Stimulated activated CD8-positive, alpha-beta memory T cell treated with anti-CD3 and anti-CD28 coated beads, Interleukin-15, amount 100 ng/mL, for 48 hours (primary cell): ENCODE measurements at regions not wholly inside any gene's neighbourhood (a gene's known extent, or its start where the extent isn't known, plus 50 kb on each side); places are given as distances from the start of the nearest gene placed in this dataset.

Source experiments
- DNase-seq, 2 donors: peaks; one replicate each; pipeline ENCODE4 v3.0.0-alpha.2; 2020; ENCODE audit warnings: low read depth in 2 of 2

GRCh38 chr1:5340560-5341130 lies 651.6 kb downstream of the NPHP4 start:
- no peak for DNase-seq

- no peak for DNase-seq
Observed at GRCh38 chr1:5338466-5338865, 653.8 kb downstream of the NPHP4 start.

DNA sequence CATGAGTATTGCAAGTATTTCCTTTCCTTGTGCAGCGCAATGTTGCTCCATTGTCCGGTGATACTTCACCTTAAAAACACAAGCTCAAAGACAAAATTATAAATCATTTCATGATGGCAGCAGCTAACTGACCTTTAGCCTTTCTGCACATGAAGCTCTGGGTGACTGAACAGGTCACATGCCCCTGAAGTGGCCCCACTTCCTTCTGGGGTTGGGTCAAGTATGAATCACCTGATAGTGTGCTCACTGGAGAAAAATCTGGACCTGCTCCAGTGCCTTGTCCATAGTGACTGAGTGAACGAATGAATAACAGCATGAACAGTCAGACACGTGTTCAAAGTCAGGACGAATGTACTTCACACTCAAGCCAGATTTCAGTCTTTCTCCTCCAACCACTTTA lies 658.9 kb downstream of the NPHP4 start:
- DNase-seq, result no peak

DNA sequence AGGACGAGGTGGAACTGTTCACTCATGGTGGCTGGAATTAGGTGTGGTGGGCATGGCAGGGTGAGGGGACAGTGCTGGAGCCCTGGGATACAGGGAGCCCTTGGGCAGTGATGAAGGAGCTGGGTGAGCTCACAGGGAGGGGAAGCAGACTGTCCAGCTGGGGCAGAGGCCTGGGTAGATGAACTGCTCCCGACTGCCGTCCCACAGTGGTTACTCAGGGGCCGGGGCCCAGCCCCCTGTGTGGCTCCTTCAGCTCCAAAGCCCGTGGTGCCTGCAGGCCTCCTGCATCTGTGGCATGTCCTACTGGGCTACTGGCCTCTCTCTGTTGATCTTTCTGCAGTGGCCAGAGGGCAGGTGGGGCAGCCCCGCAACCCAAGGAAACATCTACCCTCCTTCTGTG lies 661.1 kb downstream of the NPHP4 start:
- DNase-seq, result no peak

DNA sequence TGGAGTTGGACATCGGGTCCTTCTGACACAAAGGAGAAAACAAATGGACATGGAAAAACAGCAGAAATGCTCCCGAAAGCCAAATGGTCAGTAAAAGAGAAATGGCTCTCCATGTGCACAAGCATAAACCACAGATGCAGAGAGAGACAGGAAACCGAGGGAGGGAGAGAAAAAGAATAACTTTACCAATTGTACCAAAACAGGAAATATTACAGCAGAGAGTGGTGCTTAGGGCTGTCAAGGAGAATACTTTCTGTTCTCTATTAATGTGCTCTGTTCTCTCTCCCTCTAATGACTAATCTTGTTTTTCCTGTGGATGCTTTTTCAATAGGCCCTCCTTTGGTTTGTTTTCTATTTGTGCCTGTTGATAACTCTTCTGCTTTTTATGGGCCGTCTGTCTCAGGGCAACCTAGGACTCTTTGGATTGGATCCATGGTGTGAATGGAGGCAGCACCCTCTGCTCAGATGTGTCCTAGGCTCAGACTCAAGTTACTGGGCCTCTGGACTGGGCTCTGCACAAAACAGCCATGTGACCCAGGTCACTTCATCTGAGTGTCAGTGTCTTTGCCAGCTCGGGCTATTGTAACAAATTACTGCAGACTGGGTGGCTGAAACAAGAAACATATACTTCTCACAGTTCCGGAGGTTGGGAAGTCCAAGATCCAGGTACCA lies 663.0 kb downstream of the NPHP4 start:
- no peak for DNase-seq

- DNase-seq, result no peak
Observed at GRCh38 chr1:5324883-5325282, 667.3 kb downstream of the NPHP4 start.

- no peak for DNase-seq
Observed at GRCh38 chr1:5318143-5318816, 663.9 kb downstream of the AJAP1 start.

DNA sequence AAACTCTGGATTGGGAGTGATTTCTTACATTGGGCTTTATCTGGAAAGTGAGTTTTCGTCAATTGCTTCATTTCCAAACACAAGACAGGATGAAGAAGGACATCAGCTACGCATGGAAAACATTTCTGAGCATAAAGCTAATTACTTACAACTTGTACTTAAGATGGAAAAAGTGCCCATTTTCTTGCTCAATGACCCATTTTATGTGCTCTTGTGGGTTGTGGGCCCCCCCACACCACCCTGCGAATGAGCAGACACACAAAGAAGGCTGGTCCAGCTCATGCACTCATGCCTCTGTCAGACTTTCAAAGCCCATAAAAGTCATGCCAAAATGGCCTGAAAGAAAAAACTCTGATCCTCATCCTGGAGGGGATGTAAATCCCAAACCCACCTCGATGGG lies 663.0 kb downstream of the AJAP1 start:
- DNase-seq, result no peak

GRCh38 chr1:5312862-5313261 lies 658.5 kb downstream of the AJAP1 start:
- DNase-seq, result no peak

DNA sequence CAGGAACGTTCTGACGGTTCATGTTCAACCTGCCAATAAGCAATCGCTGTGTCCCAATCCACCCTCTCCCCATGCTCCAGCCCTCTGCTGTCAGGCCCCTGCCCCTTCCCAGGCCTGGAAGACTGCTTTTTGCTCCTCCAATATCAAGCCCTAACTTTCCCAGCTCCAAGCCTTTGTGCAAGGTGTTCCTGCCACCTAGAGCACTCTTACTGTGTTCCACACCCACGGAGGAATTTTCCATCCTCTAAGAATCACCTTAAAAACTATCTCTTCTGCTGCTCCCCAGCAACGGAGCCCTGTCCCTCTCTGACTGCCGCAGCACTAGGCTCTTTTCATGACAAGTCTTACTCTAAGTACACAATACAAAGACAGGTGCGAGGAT lies 657.9 kb downstream of the AJAP1 start:
- DNase-seq, result no peak

DNA sequence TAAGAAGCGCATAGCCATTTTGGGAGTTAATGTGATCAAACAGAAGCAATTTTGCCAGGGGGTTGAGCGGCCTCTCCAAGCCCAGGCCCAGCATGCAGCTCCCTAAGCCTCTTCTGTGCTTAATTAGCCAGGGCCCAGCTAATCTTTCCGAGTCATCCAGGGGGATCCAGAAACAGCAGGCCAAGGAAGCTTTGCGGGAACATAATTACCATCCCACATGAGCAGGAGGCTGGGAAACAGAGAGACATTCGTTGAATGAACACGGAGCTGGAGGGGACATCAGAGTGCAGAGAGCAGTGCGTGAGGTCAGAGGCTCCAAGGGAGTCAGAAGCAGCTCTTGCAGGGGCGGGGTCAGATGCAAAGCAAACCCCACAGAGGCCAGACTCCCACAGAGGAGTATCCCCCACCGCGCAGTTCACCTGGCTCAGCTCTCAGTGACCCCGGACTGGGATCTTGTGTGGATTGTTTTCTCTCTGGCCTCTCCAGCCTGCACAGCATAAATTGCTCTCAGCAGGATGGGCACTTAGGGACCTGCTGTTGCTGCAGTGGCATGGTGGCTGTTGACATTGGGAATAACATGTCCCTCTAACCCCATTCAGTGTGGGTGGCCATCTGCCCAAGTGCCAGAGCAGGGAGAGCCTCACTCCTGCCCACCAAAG lies 657.4 kb downstream of the AJAP1 start:
- no peak for DNase-seq

DNA sequence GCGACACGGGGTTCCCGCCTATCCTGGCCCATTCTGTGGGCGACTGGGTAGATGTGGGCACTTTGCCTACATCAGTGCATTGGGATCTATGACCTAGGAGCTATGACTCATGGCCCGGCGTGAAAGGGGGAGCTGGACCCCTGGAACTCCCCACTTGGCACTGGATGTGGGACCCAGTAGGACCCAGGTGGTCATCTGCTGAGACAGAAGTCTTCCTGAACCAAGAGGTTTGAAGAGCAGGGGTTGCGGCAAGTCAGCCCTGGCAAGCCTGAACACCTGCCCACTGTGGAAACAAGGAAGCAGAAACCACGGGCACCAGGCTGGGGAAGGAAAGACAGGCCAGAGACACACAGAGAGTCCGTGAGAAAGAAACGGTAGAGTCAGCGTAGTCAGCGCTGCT lies 656.7 kb downstream of the AJAP1 start:
- DNase-seq, result no peak

DNA sequence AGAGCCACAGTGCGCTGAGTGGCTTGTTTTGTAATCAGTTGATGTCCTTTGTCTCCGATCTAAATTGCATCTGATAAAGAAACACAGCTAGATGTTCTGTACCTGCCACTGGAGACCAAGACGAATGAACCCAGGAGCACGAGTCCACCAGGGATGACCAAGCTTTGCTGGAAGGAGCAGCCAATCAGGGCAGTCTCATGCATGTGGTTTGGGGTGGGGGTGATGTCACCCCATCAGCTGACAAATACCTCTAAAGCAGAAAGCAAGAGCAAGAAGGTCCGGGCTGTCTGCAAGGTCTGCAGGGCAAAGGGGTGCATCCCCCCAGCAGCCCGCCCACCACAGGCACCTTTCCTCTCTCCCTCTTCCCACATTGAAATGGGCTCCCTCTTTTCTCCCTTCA lies 653.8 kb downstream of the AJAP1 start:
- no peak for DNase-seq

- no peak for DNase-seq
Observed at GRCh38 chr1:5304702-5305101, 650.3 kb downstream of the AJAP1 start.

DNA sequence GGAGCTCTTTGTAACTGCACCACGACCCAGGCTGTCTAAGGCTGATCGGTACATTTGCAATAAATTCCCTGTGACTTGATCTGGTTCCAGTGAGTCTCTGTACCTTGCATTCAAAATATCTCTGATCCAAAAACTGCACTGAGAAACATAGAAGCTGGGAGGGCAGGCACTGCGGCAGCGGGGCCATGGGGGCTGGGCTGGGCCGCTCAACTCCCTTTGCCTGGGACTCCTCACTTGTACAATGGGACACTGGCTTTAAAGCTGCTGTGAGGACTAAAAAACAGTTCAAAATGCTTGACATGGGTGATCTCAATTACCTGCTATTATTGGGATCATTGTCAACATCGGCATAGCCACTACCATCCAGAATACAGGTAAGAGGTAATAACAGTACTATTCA lies 644.0 kb downstream of the AJAP1 start:
- no peak for DNase-seq

DNA sequence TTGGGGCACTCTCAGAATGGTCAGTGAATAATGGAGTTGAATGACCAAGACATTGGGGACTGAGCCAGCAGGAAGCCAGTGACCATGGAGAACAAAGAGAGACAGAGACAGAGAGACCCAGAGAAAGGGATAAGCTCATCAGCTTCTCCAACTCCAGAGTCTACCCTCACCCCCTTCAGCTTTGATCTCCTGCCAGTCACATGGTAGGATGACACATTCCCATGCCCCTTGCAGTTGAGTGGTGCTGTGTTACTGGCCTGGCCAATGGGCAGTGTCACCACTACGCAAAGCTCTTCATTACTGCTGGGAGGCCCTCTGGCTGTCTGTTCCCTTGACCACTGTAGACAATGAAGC lies 643.5 kb downstream of the AJAP1 start:
- DNase-seq, result no peak

- DNase-seq, result no peak
Observed at GRCh38 chr1:5297180-5297885, 642.9 kb downstream of the AJAP1 start.

GRCh38 chr1:5296557-5297179 lies 642.3 kb downstream of the AJAP1 start:
- no peak for DNase-seq

GRCh38 chr1:5296095-5296494 lies 641.7 kb downstream of the AJAP1 start:
- DNase-seq, result no peak

DNA sequence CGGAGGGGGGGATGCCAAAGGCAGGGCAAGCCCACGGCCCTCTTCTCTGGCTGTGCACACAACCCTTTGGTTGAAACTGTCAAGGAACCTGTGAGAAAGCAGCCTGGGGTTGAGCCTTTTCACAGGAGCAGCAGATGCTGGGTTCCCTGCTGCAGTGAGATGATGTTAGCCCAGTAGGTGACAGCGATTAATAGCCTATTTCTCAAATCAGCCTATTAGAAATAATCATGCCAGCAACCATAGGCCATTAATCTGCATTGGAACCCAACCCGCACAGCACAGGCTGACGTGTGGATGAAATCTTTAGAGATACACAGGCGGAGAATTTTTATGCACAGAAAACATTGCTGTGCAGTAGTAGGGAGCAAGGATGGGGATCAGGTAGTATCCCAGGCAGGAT lies 637.5 kb downstream of the AJAP1 start:
- no peak for DNase-seq

DNA sequence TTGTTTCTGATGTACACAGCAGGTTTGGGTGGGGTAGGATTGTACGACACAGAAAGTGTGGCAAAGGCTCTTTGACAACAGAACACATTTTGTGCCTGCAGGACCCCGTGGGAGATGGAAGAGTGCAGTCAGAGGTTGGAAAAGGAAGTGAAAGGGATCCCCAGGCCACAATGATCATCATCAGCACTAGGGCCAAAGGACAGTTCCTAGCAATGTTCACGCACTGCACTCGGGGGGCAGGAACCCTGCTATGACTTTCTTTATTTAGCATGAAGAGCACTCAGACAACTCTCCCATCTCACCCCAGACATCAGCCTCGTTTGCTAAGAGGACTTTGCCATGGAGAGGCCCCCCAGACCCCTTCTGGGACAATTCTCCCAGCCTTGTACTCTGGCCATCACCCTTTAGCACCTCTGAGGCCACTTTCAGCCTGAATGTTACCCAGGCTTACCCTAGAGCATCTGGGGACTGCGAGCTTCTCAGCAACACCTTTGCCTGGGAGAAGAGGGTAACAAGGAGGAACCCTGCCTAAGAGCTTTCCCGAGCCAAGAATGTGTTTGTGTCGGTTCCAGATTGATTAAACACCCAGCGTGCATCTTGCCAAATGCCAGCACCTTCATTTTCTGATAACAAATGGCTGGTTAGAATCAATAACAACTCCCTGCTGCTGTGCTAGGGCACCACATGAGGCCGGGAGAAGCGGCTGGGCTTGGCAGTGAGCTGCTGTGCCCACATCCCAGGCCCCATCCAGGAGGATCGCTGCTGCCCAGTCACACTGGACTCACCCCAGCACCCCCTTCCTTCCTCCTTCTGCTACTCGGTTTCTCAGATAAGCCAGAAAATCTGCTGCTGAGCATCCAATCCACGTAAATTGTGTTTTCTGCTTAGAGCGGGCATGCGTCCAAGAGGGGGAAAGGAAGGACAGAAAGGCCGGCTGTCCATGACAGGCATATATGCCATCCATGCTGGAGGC lies 633.1 kb downstream of the AJAP1 start:
- DNase-seq, result no peak
